A204.1 (cell line): ENCODE measurements at regions not wholly inside any gene's neighbourhood (a gene's known extent, or its start where the extent isn't known, plus 50 kb on each side); places are given as distances from the start of the nearest gene placed in this dataset.
"Not testable (repeated sequence)": the region's sequence is repeated elsewhere in the genome, so short reads cannot be mapped to it uniquely, and the experiment has no call there.

Experiments
- FAIRE-seq: peaks from 2 replicates; lab custom pipeline; 2012; peaks lifted over from hg19 to GRCh38; lab: Jason Lieb, UNC

DNA sequence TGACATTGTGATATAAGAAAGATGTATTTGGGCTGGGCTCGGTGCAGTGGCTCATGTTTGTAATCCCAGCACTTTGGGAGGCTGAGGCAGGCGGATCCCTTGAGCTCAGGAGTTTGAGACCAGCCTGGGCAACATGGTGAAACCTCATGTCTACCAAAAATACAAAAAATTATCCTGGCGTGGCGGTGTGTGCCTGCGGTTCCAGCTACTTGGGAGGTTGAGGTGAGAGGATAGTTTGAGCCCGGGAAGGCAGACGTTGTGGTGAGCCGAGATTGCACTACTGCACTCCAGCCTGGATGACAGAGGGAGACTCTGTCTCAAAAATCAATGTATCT lies 201.9 kb downstream of the SEC14L1 start:
- FAIRE-seq: not testable (repeated sequence)

DNA sequence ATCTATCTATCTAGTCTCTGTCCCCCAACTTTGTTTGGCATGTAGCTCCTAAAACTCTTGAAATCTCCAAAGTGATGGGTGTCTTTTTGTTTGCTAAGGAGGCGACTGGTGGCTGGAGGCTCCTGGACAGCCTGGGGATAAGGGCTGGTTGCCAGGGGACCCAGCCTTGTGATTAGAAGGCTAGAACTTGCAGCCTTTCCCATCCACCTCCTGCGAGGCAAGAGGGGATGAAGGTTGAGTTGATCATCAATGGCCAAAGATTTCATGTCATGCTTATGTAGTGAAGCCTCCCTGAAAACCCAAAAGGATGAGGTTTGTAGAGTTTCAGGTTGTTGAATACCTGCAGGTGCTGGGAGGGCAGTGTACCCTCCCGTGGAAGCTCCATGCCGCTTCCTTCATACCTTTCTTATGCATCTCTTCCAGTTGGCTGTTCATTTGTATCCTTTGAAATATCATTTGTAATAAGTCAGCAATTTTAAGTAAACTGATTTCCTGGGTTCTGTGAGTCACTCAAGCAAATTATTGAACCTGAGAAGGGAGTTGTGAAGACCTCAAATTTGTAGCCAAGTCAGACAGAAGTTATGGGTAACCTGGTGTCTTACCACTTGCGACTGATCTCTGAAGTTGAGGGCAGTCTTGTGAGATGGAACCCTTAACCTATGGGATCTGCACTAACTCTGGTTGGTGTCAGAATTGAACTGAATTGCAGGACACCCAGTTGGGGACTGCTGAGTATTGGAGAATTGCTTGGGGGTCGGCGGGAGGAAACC lies 202.4 kb downstream of the SEC14L1 start:
- no peak for FAIRE-seq

DNA sequence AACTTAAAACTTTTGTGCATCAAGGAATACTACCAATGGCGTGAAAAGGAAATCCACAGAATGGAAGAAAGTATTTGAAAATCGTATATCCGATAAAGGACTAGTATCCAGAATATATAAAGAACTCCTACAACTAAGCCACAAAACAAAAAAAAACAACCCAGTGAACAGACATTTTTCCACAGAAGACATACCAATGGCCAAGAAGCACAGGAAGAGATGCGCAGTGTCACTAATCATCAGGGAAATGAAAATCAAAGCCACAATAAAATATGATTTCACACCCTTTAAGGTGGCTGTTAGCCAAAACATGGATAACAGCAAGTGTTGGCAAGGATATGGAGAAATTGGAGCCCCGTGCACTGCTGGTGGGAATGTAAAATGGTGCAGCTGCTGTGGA lies 203.3 kb downstream of the SEC14L1 start:
- FAIRE-seq: no peak

DNA sequence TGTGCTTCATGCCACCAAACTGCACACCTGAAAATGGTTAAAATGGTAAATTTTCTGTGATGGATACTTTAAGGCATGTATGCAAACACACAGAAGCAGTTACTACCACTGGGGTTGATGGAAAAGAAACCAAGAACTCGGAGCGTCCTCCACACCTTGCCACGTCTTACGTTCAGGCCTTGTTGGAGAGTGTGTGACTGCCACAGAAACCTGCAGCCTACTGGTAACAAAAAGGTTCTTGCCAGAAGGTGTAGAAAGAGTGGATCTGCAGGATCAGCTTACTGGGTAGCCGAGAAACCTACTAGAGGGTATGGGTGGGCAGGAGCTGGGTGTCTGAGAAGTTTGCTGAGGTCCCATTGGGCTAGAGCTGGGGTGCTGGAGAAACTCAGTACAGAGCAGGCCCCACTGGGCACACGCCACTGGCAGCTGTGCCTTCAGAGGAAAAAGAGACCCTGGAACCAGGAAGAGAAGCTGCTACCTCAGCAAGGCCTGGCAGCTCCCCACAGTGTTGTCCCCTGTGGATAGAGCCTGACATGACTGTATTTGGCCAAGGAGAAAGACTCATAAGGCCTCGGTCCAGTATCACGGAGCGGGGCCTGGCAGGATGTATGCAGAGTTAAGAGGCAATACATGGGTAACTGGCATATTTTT lies 204.6 kb downstream of the SEC14L1 start:
- no peak for FAIRE-seq

DNA sequence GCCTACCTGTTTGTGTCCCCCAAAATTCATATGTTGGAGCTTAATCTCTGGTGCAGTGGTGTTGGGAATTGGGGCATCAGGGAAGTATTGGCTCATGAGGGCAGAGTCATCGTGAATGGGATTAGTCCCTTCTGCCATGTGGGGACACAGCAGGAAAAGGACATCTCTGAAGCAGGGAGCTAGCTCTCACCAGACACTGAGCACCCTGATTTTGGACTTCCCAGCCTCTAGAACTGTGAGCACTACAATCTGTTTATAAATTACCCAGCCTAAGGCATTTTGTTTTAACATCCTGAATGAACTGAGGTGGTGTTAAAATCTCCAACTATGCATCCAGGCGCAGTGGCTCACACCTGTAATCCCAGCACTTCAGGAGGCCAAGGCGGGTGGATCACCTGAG lies 206.0 kb downstream of the SEC14L1 start:
- FAIRE-seq: no peak

DNA sequence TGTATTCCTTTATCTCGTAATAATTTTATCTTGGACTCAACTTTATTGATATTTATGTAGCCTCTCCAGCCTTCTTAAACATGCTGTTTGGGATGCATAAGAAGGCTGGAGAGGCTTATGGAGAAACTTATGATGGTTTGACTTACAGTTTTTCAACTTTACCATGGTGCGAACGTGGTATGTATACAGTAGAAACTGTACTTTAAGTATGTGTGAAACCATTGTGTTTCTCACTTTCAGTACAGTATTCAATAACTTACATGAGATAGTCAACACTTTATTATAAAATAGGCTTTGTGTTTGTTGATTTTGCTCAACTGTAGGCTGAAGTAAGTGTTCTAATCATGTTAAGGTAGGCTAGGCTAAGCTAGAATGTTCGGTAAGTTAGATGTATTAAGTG lies 206.8 kb downstream of the SEC14L1 start:
- no peak for FAIRE-seq

DNA sequence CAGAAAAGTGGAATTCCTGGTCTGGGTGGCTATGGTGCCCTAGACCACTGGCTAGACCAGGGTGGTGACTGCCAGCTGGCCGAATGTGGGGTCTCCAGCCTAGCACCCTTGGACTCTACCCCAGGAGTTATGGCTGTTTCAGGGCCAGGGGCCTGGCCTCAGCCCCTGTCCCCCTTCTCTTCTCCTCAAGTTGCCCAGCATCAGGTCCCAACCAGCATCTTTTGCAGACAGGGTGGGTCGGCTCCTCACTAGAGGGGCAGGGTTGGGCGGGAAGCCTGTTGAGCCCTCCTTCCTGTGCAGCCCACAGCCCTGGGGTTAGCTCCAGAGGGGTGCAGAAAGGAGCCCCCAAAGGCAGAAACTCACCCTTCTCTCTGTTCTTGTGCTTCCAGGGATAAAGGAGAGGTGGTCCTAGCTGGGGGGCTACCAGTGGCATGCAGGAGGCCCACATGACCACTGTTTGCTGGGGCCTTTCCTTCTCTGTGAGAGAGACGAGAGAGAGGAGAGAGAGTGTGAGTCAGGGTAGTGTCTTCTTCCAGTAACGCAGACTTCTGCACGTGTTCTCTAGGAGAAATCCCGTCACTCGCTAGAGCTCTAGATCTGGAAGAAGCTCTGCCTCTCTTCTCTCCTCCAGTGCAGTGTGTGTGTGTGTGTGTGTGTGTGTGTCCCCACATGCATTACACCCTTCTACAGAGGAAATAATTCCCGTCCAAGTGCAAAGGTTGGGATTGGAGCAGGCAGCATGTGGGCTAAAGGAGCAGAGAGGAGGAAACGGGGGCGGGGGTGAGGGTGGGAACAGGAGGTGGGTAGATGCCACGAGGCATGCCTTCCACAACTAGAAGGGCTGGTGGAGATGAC lies 209.4 kb downstream of the SEC14L1 start:
- FAIRE-seq: no peak

DNA sequence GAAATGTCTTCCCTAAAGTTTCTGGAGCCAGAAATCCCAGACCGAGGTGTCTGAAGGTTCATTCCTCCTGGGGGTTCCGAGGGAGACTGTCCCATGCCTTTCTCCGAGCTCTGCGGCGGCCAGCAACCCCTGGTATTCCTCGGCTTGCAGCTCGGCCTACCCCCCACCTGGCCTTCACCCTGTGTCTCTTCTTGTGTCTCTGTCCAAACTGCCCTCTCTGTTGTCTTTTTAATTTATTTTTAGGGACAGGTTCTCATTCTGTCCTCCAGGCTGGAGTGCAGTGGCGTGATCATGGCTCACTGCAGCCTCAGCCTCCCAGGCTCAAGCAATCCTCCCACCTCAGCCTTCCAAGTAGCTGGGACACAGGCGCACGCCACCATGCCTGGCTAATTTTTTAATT lies 211.7 kb downstream of the SEC14L1 start:
- no peak for FAIRE-seq

DNA sequence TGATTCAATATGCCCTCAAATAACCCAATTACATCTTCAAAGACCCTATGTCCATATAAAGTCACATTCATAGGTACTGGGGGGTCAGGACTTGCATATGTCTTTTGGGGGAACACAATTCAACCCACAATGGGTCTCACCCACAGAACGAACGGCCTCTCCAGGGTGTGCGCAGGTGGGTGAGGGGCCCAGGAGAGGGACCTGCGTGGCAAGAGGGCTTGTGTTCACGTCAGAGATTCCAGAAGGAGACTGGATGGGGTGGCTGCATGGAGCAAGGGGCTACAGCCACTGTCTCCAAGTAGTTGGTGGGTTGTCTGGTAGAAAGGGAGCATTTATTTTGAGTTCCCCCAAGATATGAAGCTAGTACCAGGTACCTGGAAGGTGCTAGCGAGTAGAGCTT lies 212.2 kb downstream of the SEC14L1 start:
- FAIRE-seq: no peak

DNA sequence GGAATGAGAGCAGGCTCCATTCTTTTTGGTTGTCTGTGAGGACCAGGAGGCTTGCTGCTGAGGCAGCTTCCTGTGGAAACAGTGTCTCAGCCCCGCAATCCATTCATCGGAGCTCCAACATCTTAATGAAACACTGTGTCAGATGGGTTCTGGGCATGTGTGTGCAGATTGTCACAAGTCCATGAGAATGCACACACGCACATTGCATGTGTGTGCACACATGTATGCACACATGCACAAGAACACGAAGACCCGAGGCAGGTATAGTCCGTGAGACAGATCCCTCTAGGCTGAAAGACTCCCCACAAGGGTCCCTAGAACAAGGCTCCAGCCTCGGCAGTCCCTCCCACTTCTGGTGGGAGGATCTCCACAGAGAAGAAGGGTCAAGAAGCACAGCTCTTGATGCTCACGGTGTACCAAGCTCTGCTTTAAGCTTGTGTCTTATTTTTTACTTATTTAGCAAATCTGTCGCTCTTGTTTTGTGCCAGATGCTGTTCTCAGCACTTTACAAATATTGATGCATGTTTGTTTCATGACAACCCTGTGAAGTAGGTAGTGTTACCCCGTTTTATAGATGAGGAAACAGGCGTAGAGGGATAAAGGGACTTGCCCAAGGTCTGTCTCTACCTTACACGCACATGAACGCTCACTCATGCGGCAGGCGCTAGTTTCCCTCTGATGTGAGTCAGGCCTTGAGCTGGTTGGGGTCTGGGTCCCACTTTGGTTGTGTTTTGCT lies 213.1 kb downstream of the SEC14L1 start:
- no peak for FAIRE-seq

DNA sequence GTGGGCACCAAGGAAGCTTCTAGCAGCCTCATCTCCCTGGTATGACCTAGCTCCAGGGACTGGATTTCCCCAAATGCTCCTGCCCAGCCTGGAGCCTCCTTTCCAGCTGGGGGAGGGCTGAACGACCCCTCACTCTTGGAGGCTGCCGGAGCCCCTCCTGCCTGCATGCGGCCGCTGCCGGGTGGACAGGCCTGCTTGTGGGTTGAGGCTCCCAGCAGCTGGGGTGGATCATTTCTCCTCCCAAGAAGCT lies 213.6 kb downstream of the SEC14L1 start:
- FAIRE-seq: no peak

DNA sequence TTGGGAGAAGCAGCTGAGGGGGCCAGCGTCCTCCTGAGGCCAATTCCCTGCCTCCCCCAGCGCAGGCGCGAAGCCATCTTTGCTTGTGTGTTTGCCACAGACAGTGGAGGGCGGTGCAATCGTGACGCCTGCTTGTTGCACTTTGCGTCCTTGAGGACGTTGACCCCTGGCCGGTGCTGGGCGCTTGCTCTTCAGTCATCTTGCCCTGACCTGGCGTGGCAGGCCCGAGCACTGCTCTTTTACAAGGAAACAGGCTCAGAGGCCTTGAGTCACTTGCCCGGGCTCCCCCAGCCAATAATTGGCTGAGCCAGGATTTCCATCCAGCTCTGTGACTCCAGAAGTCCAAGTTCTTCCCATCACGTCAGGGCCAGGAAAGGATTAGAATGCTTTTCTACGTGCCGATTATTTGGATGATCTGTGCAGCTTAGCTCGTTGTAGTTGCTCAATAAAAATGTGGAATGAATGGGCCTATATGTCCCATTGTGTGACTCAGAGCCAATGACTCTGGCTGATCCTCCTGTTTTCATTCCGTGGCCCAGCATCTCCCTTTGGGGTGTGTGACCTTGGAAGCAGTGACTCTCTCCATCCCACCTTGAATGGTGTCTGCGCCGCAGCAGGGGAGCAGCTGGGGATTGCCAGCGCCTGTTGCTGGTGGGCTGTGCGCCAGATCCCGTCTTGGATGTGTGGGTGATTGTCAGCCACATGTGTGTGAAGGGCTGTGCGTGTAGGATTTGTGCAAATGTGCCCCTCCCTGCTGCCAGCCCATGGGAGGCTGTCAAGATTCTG lies 214.1 kb downstream of the SEC14L1 start:
- no peak for FAIRE-seq

DNA sequence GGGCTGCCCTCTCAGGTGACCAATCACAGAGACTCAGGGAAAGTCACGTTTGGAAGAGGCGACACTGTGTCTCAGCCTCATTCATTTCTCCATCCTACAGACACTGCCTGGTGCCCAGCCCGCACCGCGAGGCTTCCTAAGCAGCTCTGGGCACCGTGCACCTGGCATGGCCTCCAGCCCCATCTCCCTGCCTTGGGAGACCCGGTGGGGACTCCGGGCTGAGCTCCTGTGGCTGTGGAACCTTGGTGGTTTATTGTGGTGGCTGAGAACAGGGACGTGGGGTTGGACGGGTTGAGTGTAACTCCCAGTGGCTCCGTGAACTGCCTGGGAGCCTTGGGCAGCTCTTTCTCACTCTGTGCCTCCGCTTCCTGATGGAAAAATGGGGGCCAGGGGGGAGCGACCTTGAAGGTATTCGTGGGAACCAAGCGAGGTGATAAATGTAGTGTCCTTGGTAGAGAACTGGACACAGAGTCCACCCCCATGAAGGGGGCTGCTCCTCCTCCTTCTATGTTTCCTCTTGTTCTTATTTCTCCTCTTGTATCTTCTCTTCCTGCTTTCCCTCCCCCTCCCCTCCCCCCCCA lies 215.4 kb downstream of the SEC14L1 start:
- FAIRE-seq: no peak

DNA sequence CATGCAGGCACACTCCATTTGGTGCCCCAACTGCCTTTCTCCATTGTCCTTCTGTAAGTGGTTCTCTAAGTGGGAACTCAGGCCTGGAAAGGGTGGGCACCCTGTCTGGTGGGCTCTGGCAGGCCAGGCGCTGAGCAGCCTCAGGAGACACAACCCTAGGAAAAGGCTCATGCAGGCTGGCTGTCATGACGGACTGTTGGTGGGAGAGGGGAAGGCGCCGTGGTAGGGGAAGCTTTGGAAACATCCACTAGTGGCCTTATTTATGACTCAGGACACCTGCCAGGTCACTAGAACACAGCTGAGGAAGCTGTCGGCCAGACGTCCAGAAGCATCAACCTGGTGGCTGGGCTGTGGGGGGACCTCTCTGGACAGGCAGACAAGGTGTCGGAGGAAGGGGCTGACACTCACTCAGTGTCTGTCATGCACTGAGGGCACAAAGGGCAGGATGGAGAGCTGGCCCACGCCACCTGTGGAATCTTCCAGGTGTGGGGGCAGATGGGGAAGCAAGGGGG lies 216.0 kb downstream of the SEC14L1 start:
- FAIRE-seq: no peak

DNA sequence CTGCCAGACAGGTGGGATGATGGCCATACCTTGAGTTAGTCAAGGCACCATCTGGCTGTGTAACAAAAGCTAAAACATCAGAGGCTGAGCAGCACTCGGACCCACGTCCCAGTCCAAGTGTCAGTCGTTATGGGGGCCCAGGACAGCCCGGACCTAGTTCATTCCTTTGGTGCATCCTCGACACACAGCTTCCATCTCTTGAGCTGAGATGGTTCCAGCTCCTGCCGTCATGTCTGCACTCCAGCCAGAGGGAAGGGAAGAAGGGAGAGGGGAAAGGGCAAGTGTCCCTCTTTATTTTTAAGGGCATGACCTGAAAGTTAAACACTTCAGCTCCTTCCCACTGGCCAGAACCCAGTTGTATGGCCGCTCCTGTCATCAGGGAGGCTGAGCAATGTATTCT lies 218.0 kb downstream of the SEC14L1 start:
- FAIRE-seq: no peak

DNA sequence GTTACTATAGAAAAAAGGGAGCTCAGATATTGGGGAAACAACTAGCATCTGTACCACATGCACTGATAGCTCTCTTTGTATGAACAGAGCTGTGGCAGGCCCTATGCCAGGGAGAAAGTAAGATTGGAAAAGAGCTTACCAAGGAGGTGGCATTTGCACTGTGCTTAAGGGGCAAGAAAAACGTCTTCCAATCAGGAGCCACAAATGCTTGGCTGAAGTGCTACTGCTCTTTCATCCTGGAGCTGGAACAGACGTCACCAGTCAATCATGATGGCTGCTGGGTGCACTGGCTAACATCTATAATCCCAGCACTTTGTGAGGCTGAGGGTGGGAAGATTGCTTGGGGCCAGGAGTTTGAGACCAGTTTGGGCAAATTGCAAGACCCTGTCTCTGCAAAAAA lies 218.5 kb downstream of the SEC14L1 start:
- FAIRE-seq: no peak

DNA sequence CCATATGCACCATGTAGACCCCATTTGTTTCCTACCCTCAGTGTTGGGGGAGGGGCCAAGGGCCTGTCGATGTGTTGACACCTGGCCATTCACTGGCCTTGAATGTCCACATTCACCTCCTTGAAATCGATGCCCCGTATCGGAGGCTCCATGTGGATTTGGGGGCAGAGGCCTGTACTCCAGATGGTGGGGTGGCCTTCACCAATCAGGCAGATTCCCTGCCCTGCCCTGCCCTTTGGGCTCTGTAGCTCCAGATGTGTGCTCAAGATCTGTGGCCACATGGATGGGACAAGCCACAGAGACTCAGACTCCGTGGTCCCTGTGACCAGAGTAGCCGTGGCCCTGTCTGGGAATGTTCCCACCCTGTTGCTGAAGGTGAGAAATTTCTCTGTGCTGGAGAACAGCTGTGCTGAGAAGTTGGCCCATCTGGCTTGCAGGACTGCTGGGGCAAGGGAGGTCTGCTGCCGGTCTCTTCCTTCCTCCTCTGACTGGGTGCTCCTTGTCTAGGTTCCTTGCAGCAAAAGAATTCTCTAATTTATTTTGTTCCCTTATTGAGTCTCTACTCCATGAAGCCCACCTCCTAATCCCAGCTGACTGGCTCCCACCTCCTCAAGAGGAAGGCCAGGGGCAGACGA lies 221.3 kb downstream of the SEC14L1 start:
- FAIRE-seq: no peak

DNA sequence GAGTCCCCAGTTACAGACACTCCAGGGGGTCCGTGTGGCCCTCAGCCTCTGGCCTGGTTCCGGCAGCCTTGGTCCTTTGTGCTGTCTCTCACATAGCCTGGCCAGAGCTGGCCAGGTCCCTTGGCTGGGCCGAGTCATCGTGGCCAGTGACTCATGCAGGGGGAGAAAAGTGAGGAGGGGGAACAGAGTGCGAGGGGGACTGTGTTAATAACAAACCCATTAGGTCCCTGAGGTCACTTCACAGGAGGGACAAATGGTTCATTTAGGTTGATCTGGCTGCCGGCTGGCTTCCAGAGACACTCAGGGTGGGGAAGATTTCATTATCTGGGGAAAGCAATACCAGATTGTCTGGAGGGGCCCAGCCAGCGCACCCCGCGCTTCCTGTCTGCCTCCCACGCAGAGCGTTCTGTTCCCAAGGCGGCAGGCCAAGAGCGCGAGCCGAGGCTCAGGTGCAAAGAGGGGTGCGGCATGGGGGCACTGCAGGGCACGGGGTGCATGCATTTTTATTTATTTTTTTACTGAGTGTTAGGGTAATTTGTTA lies 223.1 kb downstream of the SEC14L1 start:
- FAIRE-seq: no peak

DNA sequence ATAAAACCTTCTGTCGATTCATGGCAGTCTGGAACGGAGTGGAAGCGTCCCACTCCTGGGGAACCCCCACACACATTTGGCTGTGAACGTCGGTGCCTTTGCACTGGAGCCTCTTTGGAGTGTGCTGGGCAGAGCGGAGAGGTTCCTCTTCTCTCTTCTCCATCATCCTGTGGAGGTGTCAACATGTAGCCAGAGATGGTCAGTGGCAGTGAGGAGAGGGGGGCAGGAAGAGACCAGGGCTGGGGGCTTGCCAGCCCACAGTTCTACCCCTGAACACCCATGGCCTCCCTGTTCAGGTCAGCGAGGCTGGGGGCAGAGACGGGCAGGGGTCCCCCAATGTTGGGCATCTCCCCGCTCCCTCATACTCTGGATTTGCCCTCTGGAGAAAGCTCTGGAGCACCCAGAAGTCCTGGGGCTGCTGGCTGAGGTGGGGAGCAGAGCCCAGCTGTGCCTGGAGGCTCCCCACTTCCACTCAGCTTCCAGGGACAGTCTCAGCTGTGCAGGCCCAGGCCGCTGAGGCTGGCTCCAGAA lies 223.7 kb downstream of the SEC14L1 start:
- no peak for FAIRE-seq

DNA sequence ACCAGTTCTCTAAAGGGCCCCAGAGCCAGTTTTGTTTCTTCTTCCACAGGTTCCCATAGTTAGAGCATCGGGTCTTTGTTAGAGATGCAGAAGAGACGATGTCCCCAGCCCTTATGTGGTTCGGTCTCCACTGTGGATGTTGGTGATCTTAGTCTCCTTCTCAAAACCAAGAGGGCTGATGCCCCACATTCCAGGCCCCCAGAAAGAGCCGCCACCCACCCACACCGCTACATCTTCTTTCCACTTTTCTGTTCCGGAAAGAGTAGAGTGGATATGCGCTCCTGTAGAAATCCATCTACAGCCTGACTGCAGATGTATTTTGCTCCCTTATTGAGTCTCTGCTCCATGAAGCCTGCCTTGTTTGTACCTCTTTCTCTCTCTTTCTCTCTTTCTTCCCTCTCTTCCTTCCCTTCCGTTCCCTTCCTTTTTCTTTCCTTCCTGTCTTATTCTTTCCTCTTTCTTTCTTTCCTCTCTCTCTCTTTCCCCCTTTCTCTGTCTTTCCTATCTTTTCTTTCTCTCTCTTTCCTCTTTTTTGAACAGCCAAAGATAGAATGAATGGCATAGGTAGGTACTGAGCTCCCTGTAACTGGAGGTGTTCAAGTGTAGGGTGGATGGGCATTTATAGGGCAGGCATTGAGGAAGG lies 224.3 kb downstream of the SEC14L1 start:
- no peak for FAIRE-seq
